COR-L47 (cell line): ENCODE measurements at regions not wholly inside any gene's neighbourhood (a gene's known extent, or its start where the extent isn't known, plus 50 kb on each side); places are given as distances from the start of the nearest gene placed in this dataset.
"Not testable (repeated sequence)": the region's sequence is repeated elsewhere in the genome, so short reads cannot be mapped to it uniquely, and the experiment has no call there.

Source experiments
- DNase-seq: peaks from one replicate; lab custom pipeline; 2025; lab: John Stamatoyannopoulos, UW

- DNase-seq = no peak
Observed at GRCh38 chr16:77488652-77489051, 53.8 kb upstream of the ADAMTS18 start.

- DNase-seq = no peak
Observed at GRCh38 chr16:77491091-77491490, 56.3 kb upstream of the ADAMTS18 start.

GRCh38 chr16:77496934-77497333 is 62.1 kb upstream of the ADAMTS18 start:
- no peak for DNase-seq

- no peak for DNase-seq
Observed at GRCh38 chr16:77499373-77500285, 64.8 kb upstream of the ADAMTS18 start.

- no peak for DNase-seq
Observed at GRCh38 chr16:77500286-77500598, 65.4 kb upstream of the ADAMTS18 start.

- no peak for DNase-seq
Observed at GRCh38 chr16:77500934-77501664, 66.3 kb upstream of the ADAMTS18 start.

- DNase-seq = no peak
Observed at GRCh38 chr16:77502448-77502847, 67.6 kb upstream of the ADAMTS18 start.

- not testable (repeated sequence) for DNase-seq
Observed at GRCh38 chr16:77506492-77506891, 71.7 kb upstream of the ADAMTS18 start.

GRCh38 chr16:77509051-77509450 is 74.2 kb upstream of the ADAMTS18 start:
- no peak for DNase-seq

- DNase-seq = no peak
Observed at GRCh38 chr16:77509796-77510195, 75.0 kb upstream of the ADAMTS18 start.

- no peak for DNase-seq
Observed at GRCh38 chr16:77511053-77511452, 76.2 kb upstream of the ADAMTS18 start.

GRCh38 chr16:77514500-77515220 is 79.8 kb upstream of the ADAMTS18 start:
- DNase-seq = no peak

GRCh38 chr16:77525226-77525625 is 90.4 kb upstream of the ADAMTS18 start:
- not testable (repeated sequence) for DNase-seq

- DNase-seq = no peak
Observed at GRCh38 chr16:77531752-77532151, 96.9 kb upstream of the ADAMTS18 start.

- no peak for DNase-seq
Observed at GRCh38 chr16:77536809-77537208, 102.0 kb upstream of the ADAMTS18 start.

GRCh38 chr16:77539421-77540034 is 104.7 kb upstream of the ADAMTS18 start:
- no peak for DNase-seq

- no peak for DNase-seq
Observed at GRCh38 chr16:77540646-77541045, 105.8 kb upstream of the ADAMTS18 start.

- no peak for DNase-seq
Observed at GRCh38 chr16:77541165-77541564, 106.3 kb upstream of the ADAMTS18 start.

GRCh38 chr16:77548151-77548550 is 113.3 kb upstream of the ADAMTS18 start:
- DNase-seq = no peak

GRCh38 chr16:77548766-77549165 is 113.9 kb upstream of the ADAMTS18 start:
- no peak for DNase-seq

- no peak for DNase-seq
Observed at GRCh38 chr16:77549876-77550275, 115.0 kb upstream of the ADAMTS18 start.

GRCh38 chr16:77551357-77551756 is 116.5 kb upstream of the ADAMTS18 start:
- no peak for DNase-seq
